ENCODE measurements at regions not wholly inside any gene's neighbourhood (a gene's known extent, or its start where the extent isn't known, plus 50 kb on each side); places are given as distances from the start of the nearest gene placed in this dataset.

GRCh38 chr13:75071796-75072195 is 410.2 kb downstream of the TBC1D4 start:
- Histone ChIP-seq H3K27ac (ENCODE audit: low read depth, low read length, poor library complexity, severe bottlenecking) (no peak overlapping the region), H3K9me2 (ENCODE audit: low read depth, low read length) (no peaks in the 10 kb centered on the region), H3K4me3 (ENCODE audit: low read depth, low read length, poor library complexity, severe bottlenecking) (no peak overlapping the region), H3K36me3 (ENCODE audit: insufficient read depth, low read length) (no peaks in the 10 kb centered on the region), H3K4me1 (ENCODE audit: insufficient read depth, low read length, severe bottlenecking) (no peaks in the 10 kb centered on the region), H3K9ac (ENCODE audit: low read length) (no peak overlapping the region), H3F3A (ENCODE audit: insufficient read depth, low read length) (no peaks in the 10 kb centered on the region), H4K20me1 (ENCODE audit: insufficient read depth, low read length) (no peaks in the 10 kb centered on the region), H3K4me2 (ENCODE audit: low read length) (no peak overlapping the region), H3K27me3 (ENCODE audit: insufficient read depth, low read length) (no peaks in the 10 kb centered on the region), H2AFZ (ENCODE audit: low read length) (no peak overlapping the region), H3K9me3 (ENCODE audit: low read length) (no peaks in the 10 kb centered on the region), H3K79me2 (ENCODE audit: insufficient read depth, low read length) (no peaks in the 10 kb centered on the region)
- no peak for TF ChIP-seq CTCF (IDR thresholded peaks at IDR 0.05; ENCODE audit: low read length)

GRCh38 chr13:75071395-75071794 is 410.6 kb downstream of the TBC1D4 start:
- no peaks in the 10 kb centered on the region for H3K4me1 ChIP-seq (ENCODE audit: insufficient read depth, low read length, severe bottlenecking)
- H3K4me3 ChIP-seq (ENCODE audit: low read depth, low read length, poor library complexity, severe bottlenecking), result no peak overlapping the region
- H2AFZ ChIP-seq (ENCODE audit: low read length), result no peak overlapping the region
- H3K9me3 ChIP-seq (ENCODE audit: low read length), result no peaks in the 10 kb centered on the region
- no peak overlapping the region for H3K9ac ChIP-seq (ENCODE audit: low read length)
- no peaks in the 10 kb centered on the region for H3K27me3 ChIP-seq (ENCODE audit: insufficient read depth, low read length)
- H3K79me2 ChIP-seq (ENCODE audit: insufficient read depth, low read length), result no peaks in the 10 kb centered on the region
- H3K4me2 ChIP-seq (ENCODE audit: low read length), result no peak overlapping the region
- H3K36me3 ChIP-seq (ENCODE audit: insufficient read depth, low read length), result no peaks in the 10 kb centered on the region
- TF ChIP-seq CTCF (IDR thresholded peaks at IDR 0.05; ENCODE audit: low read length) (no peak), EZH2 (IDR thresholded peaks at IDR 0.05; ENCODE audit: borderline replicate concordance, low read length) (no peak)
- no peak overlapping the region for H3K27ac ChIP-seq (ENCODE audit: low read depth, low read length, poor library complexity, severe bottlenecking)
- no peaks in the 10 kb centered on the region for H3F3A ChIP-seq (ENCODE audit: insufficient read depth, low read length)
- no peaks in the 10 kb centered on the region for H4K20me1 ChIP-seq (ENCODE audit: insufficient read depth, low read length)
- H3K9me2 ChIP-seq (ENCODE audit: low read depth, low read length), result no peaks in the 10 kb centered on the region

- H2AFZ ChIP-seq (ENCODE audit: low read length), result no peak overlapping the region
These were observed 420.1 kb downstream of the TBC1D4 start for GRCh38 chr13:75061909-75062308.

More at GRCh38 chr13:75061909-75062308, 420.1 kb downstream of the TBC1D4 start:
- no peaks in the 10 kb centered on the region for H3K9me2 ChIP-seq (ENCODE audit: low read depth, low read length)
- no peak overlapping the region for H3K9ac ChIP-seq (ENCODE audit: low read length)
- H3K4me1 ChIP-seq (ENCODE audit: insufficient read depth, low read length, severe bottlenecking), result no peaks in the 10 kb centered on the region
- H3K79me2 ChIP-seq (ENCODE audit: insufficient read depth, low read length), result no peaks in the 10 kb centered on the region
- no peak overlapping the region for H3K27ac ChIP-seq (ENCODE audit: low read depth, low read length, poor library complexity, severe bottlenecking)
- H3K36me3 ChIP-seq (ENCODE audit: insufficient read depth, low read length), result no peaks in the 10 kb centered on the region
- H3K4me3 ChIP-seq (ENCODE audit: low read depth, low read length, poor library complexity, severe bottlenecking), result no peak overlapping the region
- H3K4me2 ChIP-seq (ENCODE audit: low read length), result no peak overlapping the region
- no peaks in the 10 kb centered on the region for H3K9me3 ChIP-seq (ENCODE audit: low read length)
- TF ChIP-seq CTCF (IDR thresholded peaks at IDR 0.05; ENCODE audit: low read length) (no peak), EZH2 (IDR thresholded peaks at IDR 0.05; ENCODE audit: borderline replicate concordance, low read length) (no peak)
- no peaks in the 10 kb centered on the region for H4K20me1 ChIP-seq (ENCODE audit: insufficient read depth, low read length)
- no peaks in the 10 kb centered on the region for H3F3A ChIP-seq (ENCODE audit: insufficient read depth, low read length)
- no peaks in the 10 kb centered on the region for H3K27me3 ChIP-seq (ENCODE audit: insufficient read depth, low read length)

Data from OCI-LY1 (cell line).